ENCODE measurements at regions not wholly inside any gene's neighbourhood (a gene's known extent, or its start where the extent isn't known, plus 50 kb on each side); places are given as distances from the start of the nearest gene placed in this dataset.
"Not testable (repeated sequence)": the region's sequence is repeated elsewhere in the genome, so short reads cannot be mapped to it uniquely, and the experiment has no call there.

DNA sequence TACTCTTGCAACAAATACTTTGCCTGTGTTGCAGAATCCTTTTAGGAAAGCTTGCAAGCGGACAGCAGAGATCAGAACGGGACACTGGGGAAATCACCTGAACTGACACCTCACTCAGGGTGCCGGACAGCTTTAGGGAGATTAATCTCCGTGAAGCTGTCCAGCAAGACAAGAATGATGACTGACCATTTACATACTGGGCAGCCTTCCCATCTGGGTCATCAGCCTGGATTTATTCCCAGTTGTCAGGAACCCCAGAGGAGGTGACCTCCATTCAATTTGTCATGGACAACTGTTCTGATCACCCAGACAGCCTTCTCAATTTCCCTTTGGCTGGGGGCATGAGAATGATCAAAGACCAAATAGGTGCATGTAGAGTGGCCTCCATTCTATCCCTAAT is 93.0 kb upstream of the EGFL6 start:
- DNase-seq (ENCODE audit: low spot score) = no peak

DNA sequence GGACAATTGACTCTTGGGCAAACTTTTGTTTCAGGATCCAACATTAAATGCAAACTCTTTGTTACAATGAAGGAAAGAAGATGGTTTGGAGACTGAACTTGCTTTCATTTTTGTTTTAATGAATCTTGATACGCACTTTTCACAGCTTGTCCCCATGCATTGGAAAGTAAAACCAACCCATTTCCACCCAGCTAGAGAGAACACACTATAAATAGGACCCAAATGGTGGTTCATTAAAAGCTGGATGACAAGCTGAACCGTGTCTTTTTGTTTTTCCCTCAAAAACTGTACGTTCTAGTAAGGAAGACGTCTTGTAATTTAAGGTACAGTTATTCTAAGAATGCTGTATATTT is 95.3 kb upstream of the EGFL6 start:
- DNase-seq (ENCODE audit: low spot score) = no peak

DNA sequence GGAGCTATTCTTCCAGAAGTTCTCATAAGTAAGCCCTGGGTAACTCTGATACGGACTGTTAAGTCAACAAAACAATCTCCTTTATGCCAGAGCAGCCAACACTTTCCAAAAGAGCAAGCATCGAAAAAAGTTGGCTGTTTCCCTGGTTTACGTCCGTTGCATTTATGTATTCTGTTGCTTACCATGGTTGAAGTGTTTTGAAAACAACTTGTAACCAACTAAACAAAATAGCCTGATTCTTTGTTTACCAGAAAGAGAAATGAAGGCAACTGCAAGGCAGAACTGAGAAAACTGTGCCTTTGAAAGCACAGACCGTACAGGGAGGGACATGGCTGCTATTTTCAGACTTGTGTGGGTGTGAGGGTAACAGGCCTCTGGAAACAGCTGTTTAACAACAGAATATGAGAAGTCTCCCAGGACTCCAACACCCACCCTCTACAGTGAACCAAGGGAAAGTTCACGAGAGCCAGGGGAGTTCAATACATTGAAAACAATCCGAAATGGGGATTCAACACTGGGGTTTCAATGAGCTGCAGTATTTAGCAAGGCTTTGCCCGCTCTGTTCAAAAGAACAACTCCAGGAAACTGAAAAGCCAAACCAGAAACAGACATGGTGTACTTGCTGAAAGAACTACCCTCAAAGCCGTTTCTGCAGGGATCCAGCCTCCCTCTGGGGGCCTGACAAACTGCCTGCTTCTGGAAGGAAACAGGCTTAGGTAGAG is 95.8 kb upstream of the EGFL6 start:
- DNase-seq (ENCODE audit: low spot score) = peak; percentile 8

DNA sequence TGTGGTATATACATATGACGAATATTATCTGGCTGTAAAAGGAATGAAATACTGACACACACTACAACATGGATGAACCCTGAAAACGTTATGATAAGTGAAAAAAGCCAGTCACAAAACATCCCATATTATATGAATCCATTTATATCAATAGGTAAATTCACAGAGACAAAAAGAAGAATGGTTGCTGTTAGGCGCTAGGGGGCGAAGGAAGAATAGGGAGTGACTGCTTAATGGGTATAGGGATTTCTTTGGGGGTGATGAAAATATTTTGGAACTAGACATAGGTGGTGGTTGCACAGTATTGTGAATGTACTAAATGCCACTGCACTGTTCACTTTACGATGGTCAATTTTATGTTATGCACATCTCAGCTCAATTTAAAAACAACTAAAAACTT is 96.4 kb upstream of the EGFL6 start:
- DNase-seq (ENCODE audit: low spot score) = no peak

DNA sequence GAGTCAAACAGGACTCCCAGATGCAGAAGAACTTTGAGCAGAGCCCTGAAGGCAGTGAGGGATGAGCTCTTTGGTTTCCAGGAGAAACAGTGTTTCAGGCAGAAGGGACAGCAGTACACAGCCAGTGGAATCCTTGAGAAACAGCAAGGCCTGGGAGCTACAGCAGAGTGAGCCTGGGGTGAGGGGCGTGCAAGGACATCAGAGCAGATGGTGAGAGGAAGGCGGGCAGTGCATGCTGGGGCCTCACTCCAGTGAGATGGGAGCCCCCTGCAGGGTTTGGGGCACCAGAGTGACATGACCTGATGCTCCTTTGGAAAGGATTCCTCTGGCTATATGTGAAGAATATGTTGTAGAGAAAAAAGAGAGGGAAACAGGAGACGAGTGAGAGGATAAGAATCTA is 98.1 kb upstream of the EGFL6 start:
- DNase-seq (ENCODE audit: low spot score) = no peak

DNA sequence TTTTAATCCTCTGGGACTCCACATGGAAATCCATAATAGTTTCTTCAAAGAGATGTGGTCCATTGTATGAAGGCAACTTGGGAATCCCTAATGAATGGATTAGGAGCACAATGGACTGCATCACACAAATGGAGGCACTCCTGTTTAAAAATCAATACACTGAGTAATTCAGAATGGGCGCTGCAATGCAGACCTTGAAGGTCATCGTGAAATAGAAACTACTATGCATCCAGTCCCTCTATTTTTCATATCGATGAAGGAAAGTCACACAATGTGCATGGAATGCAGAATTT is 98.8 kb upstream of the EGFL6 start:
- no peak for DNase-seq (ENCODE audit: low spot score)

DNA sequence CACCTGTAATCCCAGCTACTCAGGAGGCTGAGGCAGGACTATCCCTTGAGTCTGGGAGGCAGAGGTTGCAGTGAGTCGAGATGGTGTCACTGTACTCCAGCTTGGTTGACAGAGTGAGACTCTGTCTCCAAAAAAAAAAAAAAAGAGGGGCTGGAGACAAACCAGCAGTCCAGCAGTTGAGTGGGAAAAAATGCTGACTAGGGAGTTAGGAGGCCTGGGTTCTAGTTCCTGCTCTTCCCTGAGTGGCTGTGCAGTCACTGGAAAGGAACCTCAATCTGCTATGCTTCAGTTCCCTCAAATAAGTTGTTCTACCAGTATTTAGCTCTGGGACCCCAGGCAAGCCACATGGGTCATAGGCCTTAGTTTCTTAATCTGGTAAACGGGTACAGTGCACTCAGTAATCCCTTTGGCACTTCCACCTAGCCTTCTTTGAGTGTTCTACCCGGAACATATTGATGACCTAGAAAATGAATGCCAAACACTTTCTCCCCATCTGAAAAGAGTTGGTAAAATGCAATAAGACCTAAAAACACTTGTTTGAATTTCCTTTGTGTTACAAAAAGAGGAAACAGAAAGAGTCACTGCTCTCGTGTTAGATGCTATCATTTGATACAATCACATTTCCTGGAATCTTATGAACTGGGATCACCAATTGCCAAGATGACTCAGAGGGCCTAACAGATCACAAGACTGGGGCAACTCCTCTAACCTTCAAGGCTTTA is 99.3 kb upstream of the EGFL6 start:
- peak; percentile 24 for DNase-seq (ENCODE audit: low spot score)

DNA sequence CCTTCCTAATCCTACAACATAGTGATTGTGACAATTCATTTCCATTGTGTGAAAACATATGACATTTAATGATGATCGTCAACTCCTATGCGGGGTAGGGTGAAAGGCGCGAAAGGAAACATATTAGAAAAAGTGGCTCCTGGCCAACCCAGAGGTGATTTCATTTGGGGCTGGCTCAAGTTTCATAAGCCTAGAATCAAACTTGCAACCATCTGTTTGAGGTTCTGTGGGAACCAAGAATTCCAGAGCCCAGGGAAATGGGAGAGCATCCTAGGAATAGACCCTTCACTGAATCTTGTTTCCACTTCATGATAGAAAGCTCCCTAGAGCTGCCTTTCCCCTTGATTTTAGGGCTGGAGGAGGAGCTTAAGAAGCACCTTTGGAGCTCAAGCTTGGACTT is 101.3 kb upstream of the EGFL6 start:
- DNase-seq (ENCODE audit: low spot score) = no peak

DNA sequence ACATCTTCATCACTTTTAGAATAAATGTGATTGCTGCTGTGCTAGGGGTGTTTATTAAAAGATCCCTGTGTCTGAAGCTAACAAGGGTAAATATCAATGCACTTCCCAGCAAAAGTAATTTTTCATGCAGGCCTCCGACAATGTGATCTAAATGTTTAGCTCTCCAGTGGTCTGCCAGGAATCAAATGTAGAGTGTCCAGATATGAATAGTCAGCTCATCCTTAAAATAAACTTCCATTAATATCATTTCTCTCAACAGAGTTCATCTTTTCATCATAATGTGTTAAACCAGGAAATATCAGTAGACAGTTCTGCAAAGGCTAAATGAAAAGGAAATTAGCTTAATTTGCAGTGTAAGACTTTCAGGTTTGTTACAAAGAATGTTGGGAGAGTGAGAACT is 102.2 kb upstream of the EGFL6 start:
- no peak for DNase-seq (ENCODE audit: low spot score)

DNA sequence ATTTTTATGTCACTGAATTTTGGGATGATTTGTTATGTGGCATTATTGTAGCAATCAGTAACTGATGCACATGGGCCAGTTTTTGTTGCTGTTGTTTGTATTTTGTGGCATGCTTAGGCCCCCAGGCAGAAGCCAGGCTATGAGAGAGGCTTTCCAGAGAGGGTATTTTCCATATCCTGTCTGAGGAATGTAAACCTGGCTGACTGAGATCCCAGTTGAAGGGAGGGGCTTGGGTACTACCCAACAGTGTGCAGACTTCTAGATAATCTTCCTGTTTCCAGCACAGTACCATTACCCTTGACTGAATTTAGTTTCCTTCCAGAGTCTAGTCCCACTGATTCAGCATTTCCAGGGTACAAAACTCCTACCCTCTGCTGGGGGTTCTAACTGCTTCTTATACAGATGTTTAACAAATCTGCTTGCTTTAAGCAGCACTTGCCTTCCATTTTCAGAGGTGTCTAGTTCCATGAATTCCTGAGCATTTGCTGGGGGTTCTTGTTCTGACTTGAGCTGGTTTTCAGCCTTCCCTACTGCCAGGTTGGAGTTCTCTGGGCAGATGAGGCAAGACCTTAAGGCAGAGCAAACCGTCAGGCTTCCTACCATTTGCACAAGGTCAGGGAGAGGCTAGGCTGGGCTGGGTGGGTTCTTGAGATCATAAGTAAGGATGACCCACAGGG is 104.7 kb upstream of the EGFL6 start:
- DNase-seq (ENCODE audit: low spot score) = no peak

DNA sequence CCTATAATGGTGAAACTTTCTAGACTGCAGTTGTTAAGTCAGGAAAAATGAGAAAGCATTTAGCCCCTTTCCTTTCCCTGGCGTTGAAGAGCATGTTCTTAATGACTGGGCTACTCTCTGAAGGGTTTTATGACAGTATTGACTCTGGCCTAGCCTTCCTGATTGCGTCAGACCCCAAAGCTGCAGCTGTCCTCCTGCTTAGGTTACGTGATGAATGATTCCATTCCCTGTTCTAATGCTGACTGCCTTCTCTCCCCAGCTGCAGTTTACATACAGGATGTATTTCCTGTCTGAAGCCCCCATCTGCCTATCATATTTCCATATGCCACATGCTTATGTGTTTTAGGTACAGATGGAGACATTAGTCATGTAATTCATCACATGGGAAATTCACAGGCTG is 105.8 kb upstream of the EGFL6 start:
- peak; percentile 32 for DNase-seq (ENCODE audit: low spot score)

DNA sequence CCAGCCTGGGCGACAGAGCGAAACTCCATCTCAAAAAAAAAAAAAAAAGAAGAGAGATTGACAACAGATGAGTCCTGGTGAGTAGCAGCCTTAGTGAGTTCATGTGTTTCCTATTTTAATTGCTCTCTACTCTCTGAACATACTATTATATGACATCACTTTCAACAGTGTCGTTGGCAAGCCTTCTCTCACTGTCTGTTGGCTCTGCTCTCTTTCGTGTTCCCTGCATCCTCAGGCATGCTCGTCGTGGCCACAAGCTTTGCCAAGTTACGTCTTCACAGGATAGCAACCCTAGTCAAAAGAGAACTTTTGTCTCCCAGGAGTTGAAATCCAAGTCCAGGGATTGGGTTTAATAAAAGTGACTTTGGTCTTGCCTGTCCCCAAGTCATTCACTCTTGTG is 117.1 kb upstream of the EGFL6 start:
- DNase-seq (ENCODE audit: low spot score) = no peak

DNA sequence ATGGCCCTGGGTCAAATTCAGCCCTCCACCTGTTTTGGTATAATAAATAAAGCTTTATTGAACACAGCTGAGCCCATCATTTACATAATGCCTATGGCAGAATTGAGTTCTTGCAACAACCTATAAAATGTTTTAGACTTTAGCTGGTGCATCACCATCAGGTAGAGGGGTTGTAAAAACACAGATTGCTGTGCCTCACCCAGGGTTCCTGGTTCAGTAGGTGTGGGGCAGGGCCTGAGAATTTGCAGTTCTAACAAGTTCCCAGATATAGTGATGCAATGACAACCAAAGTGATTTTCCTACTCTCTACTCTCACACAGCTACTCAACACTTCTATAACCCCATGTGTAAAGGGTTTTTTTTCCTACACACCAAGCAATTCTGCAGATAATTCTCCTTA is 120.0 kb upstream of the EGFL6 start:
- DNase-seq (ENCODE audit: low spot score) = no peak

DNA sequence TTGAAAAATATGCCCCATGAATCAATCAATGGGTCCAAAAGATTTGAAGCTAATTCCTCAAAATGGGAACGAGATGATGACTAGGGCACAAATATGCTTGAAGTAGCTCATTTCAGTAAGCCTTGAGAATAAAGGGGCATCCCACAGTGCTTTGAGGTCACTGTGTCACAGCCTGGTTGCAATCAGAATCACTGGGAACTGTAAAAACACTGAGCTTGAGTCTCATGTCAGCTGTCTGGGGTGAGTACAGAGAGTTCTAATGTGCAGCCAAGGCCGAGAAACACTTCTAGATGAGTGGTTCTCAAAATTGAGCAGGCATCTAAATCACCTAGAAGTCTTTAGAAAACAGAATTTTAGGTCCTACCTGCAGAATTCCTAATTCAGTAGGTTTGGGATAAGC is 120.5 kb upstream of the EGFL6 start:
- DNase-seq (ENCODE audit: low spot score) = no peak

DNA sequence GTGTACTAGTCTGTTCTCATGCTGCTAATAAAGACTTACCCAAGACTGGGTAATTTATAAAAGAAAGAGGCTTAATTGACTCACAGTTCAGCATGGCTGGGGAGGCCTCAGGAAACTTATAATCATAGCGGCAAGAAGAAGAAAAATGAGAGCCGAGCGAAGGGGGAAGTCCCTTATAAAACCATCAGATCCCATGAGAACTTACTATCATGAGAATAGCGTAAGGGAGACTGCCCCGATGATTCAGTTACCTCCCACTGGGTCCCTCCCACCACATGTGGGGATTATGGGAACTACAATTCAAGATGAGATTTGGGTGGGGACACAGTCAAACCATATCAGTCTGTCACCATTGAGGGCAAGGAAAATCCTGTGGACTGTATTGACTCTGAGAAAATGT is 121.8 kb upstream of the ATXN3L start:
- DNase-seq (ENCODE audit: low spot score) = not testable (repeated sequence)

DNA sequence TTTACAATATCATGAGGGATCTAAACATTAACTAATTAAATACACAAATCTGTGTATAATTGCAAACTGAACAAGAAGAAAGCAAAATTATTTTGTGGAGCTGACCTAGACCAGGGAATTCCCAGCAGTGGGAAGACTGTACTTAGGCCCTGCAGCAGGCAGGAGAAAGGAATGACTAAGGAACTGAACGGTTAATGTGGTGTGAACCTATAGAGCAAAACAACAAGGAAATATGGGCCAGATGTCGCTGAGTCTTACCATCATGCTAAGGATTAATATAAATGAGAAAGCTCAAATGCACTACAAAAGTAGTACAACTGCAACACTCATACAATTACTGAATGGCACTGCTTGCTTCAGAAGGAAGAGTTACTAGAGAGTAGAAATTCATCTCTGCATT is 120.3 kb upstream of the ATXN3L start:
- DNase-seq (ENCODE audit: low spot score) = no peak

DNA sequence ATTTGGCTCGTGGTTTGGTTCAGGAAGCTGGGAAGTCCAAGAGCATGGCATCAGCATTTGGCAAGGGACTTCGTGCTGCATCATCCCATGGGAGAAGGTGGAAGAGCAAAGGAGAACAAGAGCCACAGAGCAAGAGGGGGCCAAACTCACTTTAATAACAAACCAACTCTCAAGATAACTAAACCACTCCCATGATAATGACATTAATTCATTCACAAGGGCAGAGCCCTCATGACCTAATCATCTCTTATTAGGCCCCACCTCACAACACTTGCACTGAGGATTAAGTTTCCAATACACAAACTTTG is 113.4 kb upstream of the ATXN3L start:
- no peak for DNase-seq (ENCODE audit: low spot score)

DNA sequence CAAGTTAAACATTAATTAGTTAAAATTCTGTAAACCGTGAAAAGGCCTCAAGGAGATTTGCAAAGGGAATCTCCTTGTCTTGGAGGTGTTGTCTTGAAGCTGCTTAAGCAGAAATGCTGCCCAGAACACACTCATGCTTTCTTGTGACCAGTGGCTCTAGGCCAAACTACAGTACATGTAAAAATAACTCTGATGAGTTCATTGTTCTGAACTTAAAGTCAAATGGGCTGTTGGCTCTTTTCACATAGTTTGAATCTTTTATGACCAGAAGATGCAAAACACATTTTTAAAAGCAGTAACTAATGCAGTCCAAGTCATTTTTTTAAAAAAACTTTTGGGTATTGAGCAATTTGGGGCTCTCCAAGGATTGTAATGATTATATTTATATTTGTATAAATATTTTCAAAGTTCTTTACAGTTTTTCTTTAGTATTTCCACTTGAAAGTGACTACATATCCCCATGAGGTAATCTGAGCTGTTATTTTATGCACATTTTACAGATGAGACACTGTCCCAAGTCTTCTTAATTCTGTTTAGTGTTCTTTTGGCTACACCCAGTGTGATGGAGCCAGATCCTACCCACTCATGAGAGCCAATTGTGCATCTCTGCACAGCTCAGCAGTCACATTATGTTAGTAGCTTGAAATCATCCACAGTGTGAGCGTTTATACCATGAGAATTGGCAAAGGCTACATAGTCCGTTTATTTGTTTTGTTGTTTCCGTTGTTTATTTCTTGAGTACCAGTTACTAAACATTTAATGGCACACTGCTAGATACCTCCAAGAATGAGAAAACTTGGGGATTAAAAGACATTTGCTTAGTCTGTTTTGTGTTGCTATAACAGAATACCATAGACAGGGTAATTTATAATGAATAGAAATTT is 112.8 kb upstream of the ATXN3L start:
- peak; percentile 59 for DNase-seq (ENCODE audit: low spot score)

DNA sequence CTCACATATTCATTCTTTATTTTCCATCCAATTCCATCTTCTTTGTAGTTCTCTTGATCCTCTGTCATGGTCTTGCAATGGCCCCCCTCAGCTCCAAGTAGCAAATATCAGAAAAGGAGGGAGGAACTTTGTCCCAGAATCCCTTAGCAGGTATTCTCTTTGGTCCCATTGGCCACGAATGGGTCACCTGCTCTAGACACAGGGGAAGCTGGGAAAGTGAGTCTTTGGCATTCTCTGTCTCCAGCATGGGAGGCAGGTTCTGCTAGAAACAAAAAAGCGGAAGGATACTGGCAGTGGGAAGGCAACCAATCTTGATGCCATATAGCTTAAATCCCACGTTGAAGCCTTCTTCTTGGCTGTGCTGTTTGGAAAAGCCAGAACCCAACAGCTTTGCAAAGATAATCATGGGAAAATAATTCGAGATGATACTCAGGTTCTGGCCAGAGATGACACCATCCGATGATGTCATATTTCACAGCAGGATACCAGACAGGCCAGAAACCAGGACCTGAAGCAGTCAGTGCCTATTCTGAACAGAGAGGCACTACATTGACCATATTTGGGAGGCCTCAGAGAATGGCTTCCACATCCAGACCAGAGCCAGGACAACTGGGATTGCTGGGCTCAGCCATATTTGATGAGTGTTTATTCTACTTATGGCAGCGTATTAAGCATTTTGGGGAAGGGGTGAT is 110.4 kb upstream of the ATXN3L start:
- DNase-seq (ENCODE audit: low spot score) = no peak

DNA sequence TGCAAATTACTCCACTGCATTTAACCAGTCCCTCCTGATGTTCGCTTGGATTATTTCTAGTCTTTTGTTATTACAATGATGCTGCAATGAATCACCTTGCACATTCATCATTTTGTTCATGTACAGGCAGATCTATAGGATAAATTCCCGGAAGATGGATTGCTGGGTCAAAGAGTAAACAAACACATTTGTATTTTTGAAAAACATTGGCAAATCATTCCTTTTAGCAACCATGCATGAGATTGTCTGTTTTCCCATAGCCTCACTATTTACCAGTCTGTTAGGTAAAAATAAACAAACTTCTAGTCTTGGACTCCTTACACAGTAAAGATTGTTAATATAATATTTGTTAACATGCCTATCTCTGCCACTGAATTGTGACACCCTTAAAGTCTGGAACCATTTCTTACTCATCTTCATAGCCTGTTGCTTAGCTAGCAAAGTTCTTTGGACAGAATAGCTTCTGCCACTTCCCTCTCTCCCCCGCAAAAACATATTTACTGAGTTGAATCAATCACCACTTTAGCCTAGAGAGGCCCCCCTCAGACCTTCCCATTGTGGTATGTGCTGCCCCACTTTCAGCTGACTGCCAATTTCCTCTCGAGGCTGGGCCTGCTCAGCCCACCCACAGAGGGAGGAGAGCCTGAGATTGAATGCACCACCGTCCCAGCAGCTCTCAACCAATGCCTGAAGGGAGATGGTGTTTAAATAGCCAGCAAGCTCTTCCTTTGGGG is 108.4 kb upstream of the ATXN3L start:
- DNase-seq (ENCODE audit: low spot score) = peak; percentile 51

DNA sequence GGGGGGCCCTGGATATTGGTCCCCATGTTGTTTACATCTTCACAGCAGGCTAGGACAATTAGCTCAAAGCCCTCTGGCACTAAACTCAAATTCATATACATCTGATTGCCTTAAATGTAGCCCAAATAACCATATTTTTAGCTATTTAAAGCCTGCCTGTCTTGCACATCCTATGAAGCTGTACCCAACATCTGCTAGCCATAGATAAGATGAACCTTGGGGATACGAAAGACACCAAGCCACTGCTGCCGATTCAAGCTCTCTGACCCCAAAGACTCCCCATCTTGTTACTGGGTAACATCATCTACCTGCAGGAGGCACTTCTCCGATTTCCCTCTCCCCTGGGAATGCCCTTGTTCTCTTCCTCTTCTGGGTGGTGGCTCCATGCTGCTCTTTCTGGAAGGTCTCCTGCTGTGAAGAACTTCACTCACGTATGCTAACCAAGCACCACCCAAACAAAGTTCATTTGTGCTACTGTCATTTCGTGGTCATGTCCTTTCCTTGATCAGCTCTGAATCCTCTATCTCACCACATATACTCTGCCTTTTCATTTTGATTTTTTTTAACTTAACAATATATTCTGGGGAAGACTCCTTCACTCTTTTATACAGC is 107.7 kb upstream of the ATXN3L start:
- DNase-seq (ENCODE audit: low spot score) = no peak

Data from GM03348 (cell line).